NB4 (cell line): ENCODE measurements at regions not wholly inside any gene's neighbourhood (a gene's known extent, or its start where the extent isn't known, plus 50 kb on each side); places are given as distances from the start of the nearest gene placed in this dataset.

ENCODE experiments used
- CTCF ChIP-seq: IDR thresholded peaks from one replicate; pipeline ENCODE4 v1.5.1; 2012; ENCODE audit warnings: low read depth, low read length
- MAX ChIP-seq: IDR thresholded peaks from 2 replicates; pipeline ENCODE4 v1.6.1; 2011; ENCODE audit warnings: low read depth, low read length
- MYC ChIP-seq: IDR thresholded peaks from 2 replicates; pipeline ENCODE4 v1.6.1; 2011; ENCODE audit warnings: low read depth, low read length
- POLR2A ChIP-seq: IDR thresholded peaks from 2 replicates; pipeline ENCODE4 v1.6.1; 2011; ENCODE audit warnings: mild to moderate bottlenecking; ENCODE audit not compliant: insufficient read length; ENCODE audit errors: extremely low read depth

GRCh38 chr2:136168720-136169119 is 50.8 kb upstream of the CXCR4 start:
- TF ChIP-seq CTCF (no peak), POLR2A (no peak), MAX (no peak), MYC (no peak)
